ENCODE measurements at regions not wholly inside any gene's neighbourhood (a gene's known extent, or its start where the extent isn't known, plus 50 kb on each side); places are given as distances from the start of the nearest gene placed in this dataset.

DNA sequence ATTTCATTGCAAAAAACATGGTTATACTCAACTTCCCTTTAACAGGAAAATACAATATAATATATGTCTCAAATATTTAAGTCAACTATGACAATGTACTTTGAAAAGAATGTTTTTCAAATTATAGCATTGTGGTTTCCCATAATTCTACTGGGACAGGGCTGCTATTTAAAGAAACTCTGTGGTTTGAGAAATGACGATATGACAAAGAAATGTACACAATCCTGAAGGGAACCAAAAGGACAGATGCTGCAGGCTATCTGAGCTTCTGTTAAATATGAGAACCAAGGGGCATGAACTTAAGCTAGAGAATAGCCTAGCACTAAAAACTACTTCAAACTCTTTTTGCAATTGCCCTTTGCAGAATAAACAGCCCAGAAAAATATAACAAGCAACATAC, 415.9 kb downstream of the GRB14 start:
- no peak overlapping the region for H3K4me3 ChIP-seq (ENCODE audit: low read depth, low read length)
- H3K27ac ChIP-seq (ENCODE audit: low read depth, low read length): no peak overlapping the region
- no peaks in the 10 kb centered on the region for H3K27me3 ChIP-seq (ENCODE audit: control insufficient read depth, insufficient read depth, low read length)
- H3K9me3 ChIP-seq (ENCODE audit: control insufficient read depth, insufficient read depth, low read length): no peaks in the 10 kb centered on the region
- ChIA-PET CTCF (no interaction called here), POLR2A (no interaction called here)
- DNase-seq (ENCODE audit: low read depth, low spot score): peak; percentile 61
- TF ChIP-seq, protein P1, sequence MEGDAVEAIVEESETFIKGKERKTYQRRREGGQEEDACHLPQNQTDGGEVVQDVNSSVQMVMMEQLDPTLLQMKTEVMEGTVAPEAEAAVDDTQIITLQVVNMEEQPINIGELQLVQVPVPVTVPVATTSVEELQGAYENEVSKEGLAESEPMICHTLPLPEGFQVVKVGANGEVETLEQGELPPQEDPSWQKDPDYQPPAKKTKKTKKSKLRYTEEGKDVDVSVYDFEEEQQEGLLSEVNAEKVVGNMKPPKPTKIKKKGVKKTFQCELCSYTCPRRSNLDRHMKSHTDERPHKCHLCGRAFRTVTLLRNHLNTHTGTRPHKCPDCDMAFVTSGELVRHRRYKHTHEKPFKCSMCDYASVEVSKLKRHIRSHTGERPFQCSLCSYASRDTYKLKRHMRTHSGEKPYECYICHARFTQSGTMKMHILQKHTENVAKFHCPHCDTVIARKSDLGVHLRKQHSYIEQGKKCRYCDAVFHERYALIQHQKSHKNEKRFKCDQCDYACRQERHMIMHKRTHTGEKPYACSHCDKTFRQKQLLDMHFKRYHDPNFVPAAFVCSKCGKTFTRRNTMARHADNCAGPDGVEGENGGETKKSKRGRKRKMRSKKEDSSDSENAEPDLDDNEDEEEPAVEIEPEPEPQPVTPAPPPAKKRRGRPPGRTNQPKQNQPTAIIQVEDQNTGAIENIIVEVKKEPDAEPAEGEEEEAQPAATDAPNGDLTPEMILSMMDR (IDR thresholded peaks at IDR 0.05; ENCODE audit: low read depth, low read length): no peak

DNA sequence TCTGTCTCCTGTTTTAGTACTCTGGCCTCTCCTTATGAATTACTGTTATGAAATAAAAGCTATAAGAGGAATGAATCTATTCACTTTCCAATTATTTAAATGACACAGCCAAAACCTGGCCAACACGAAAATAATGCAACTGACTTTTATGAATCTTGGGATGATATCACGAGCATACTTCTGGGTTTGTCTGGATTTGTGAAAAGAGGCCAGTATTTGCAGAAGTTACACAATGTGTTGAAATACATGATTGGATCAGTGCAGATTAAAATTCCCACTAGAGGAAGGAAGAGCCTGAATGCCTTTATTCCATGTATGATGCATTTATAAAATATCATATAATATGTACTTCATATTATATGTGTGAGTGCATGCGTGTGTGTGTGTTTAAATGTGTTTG, 418.2 kb downstream of the GRB14 start:
- no peak for DNase-seq (ENCODE audit: low read depth, low spot score)
- POLR2A ChIA-PET: no interaction called here
- Histone ChIP-seq H3K9me3 (ENCODE audit: control insufficient read depth, insufficient read depth, low read length) (no peaks in the 10 kb centered on the region), H3K4me3 (ENCODE audit: low read depth, low read length) (no peak overlapping the region), H3K27me3 (ENCODE audit: control insufficient read depth, insufficient read depth, low read length) (no peaks in the 10 kb centered on the region), H3K27ac (ENCODE audit: low read depth, low read length) (no peak overlapping the region)
- CTCF ChIA-PET: no interaction called here
- TF ChIP-seq, protein P1 (IDR thresholded peaks at IDR 0.05; ENCODE audit: low read depth, low read length): no peak

DNA sequence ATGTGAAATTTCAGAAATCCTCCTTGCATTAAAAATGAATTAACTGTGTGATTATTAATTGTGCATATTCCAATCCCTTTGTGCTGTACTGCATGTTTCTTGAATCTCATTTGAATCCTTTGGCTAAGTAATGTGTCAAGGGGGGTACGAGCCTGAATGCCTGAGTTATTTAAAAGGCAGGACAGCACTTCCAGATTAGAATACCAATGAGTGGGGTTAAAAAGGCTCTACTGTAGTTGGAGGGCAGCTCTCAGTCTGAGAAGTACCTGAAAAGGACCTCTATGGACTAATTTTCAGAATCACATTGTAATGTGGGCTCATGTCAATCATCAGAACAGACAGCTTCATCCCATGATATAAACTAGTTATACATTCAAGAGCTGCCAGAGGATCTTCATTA, 423.0 kb downstream of the GRB14 start:
- TF ChIP-seq, protein P1 (IDR thresholded peaks at IDR 0.05; ENCODE audit: low read depth, low read length): no peak
- DNase-seq (ENCODE audit: low read depth, low spot score): no peak
- no peaks in the 10 kb centered on the region for H3K27me3 ChIP-seq (ENCODE audit: control insufficient read depth, insufficient read depth, low read length)
- H3K4me3 ChIP-seq (ENCODE audit: low read depth, low read length): no peak overlapping the region
- no peaks in the 10 kb centered on the region for H3K9me3 ChIP-seq (ENCODE audit: control insufficient read depth, insufficient read depth, low read length)
- no peak overlapping the region for H3K27ac ChIP-seq (ENCODE audit: low read depth, low read length)
- POLR2A ChIA-PET: no interaction called here
- CTCF ChIA-PET: no interaction called here

DNA sequence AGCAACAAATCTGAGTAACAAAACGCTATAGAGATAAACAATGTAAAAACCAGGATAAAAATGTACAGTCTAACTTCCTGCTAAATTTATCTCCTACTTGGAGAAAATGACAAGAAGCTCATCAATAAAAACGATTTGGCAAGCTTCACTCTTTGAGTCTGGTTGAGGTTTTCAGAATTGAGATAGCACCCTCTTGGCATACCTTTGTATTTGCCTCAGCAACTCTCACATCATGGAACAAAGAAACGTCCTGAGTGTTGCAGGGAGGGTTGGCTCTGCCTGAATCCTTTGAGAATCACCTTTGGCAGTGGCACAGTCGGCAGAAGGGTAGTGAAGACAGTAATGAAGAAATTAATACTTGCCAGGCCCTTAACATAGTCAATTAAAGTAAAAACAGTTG, 430.6 kb downstream of the GRB14 start:
- TF ChIP-seq, protein P1 (IDR thresholded peaks at IDR 0.05; ENCODE audit: low read depth, low read length): no peak
- Histone ChIP-seq H3K27me3 (ENCODE audit: control insufficient read depth, insufficient read depth, low read length) (peaks cover 2% of the 10 kb centered on the region), H3K27ac (ENCODE audit: low read depth, low read length) (no peak overlapping the region), H3K4me3 (ENCODE audit: low read depth, low read length) (no peak overlapping the region), H3K9me3 (ENCODE audit: control insufficient read depth, insufficient read depth, low read length) (no peaks in the 10 kb centered on the region)
- CTCF ChIA-PET: no interaction called here
- DNase-seq (ENCODE audit: low read depth, low spot score): no peak
- POLR2A ChIA-PET: no interaction called here

DNA sequence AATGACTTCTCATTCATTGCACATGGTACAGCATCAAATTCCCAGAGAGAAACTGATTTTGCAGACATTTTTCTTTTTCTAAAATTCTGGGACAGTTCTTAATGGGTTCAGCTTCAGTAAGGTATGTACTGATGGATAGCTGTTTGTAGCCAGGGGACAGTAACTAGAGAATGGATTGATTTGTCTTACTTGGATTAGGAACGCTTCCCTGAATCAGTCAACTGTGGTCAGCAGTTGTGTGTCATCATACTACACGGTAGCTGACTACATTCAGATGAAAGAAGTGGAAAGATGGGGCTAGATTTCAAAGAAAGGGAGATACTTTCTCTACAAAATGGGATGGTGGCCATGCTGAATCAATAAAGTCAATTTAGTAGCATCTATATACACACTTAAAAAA, 431.4 kb downstream of the GRB14 start:
- H3K4me3 ChIP-seq (ENCODE audit: low read depth, low read length): no peak overlapping the region
- H3K27me3 ChIP-seq (ENCODE audit: control insufficient read depth, insufficient read depth, low read length): peaks cover 5% of the 10 kb centered on the region
- CTCF ChIA-PET: no interaction called here
- TF ChIP-seq, protein P1 (IDR thresholded peaks at IDR 0.05; ENCODE audit: low read depth, low read length): no peak
- no peaks in the 10 kb centered on the region for H3K9me3 ChIP-seq (ENCODE audit: control insufficient read depth, insufficient read depth, low read length)
- no peak overlapping the region for H3K27ac ChIP-seq (ENCODE audit: low read depth, low read length)
- POLR2A ChIA-PET: no interaction called here
- DNase-seq (ENCODE audit: low read depth, low spot score): no peak
